GM21528 (cell line): ENCODE measurements at regions not wholly inside any gene's neighbourhood (a gene's known extent, or its start where the extent isn't known, plus 50 kb on each side); places are given as distances from the start of the nearest gene placed in this dataset.

Experiments
- ATAC-seq: cut with Tn5 transposase; IDR thresholded peaks from one replicate; pipeline ENCODE4 v1.9.1; 2021; ENCODE audit warnings: mild to moderate bottlenecking, moderate library complexity; ENCODE audit not compliant: unreplicated experiment, low FRiP score

- no peak for ATAC-seq
These were observed 256.4 kb upstream of the SOX21 start for GRCh38 chr13:94968757-94969086.

- no peak for ATAC-seq
These were observed 255.9 kb upstream of the SOX21 start for GRCh38 chr13:94968040-94968756.

GRCh38 chr13:94967183-94968039 lies 255.1 kb upstream of the SOX21 start:
- no peak for ATAC-seq

- no peak for ATAC-seq
These were observed 254.1 kb upstream of the SOX21 start for GRCh38 chr13:94966422-94966955.

- no peak for ATAC-seq
These were observed 247.3 kb upstream of the SOX21 start for GRCh38 chr13:94959626-94960025.

- ATAC-seq = no peak
These were observed 244.2 kb upstream of the SOX21 start for GRCh38 chr13:94956417-94957110.

- ATAC-seq = no peak
These were observed 240.4 kb upstream of the SOX21 start for GRCh38 chr13:94952787-94953186.

GRCh38 chr13:94950303-94950702 lies 238.0 kb upstream of the SOX21 start:
- no peak for ATAC-seq

GRCh38 chr13:94947965-94948371 lies 235.6 kb upstream of the SOX21 start:
- no peak for ATAC-seq

GRCh38 chr13:94947392-94947791 lies 235.0 kb upstream of the SOX21 start:
- no peak for ATAC-seq

- ATAC-seq = no peak
These were observed 233.7 kb upstream of the SOX21 start for GRCh38 chr13:94946039-94946438.

- ATAC-seq = no peak
These were observed 225.8 kb upstream of the SOX21 start for GRCh38 chr13:94938124-94938523.

GRCh38 chr13:94936633-94937032 lies 224.3 kb upstream of the SOX21 start:
- no peak for ATAC-seq

- ATAC-seq = no peak
These were observed 221.6 kb upstream of the SOX21 start for GRCh38 chr13:94933936-94934335.

GRCh38 chr13:94933230-94933751 lies 220.9 kb upstream of the SOX21 start:
- no peak for ATAC-seq

GRCh38 chr13:94928127-94928775 lies 215.9 kb upstream of the SOX21 start:
- ATAC-seq = no peak

- ATAC-seq = no peak
These were observed 212.9 kb upstream of the SOX21 start for GRCh38 chr13:94925263-94925662.

GRCh38 chr13:94921181-94921580 lies 208.8 kb upstream of the SOX21 start:
- ATAC-seq = no peak

- ATAC-seq = no peak
These were observed 208.2 kb upstream of the SOX21 start for GRCh38 chr13:94920578-94920977.

GRCh38 chr13:94917824-94918223 lies 205.5 kb upstream of the SOX21 start:
- no peak for ATAC-seq
